Omental fat pad (tissue), 3 donors: ENCODE measurements at regions not wholly inside any gene's neighbourhood (a gene's known extent, or its start where the extent isn't known, plus 50 kb on each side); places are given as distances from the start of the nearest gene placed in this dataset.

ENCODE experiments used
- ATAC-seq: fragments of 150-250 bp; one replicate; pipeline ENCODE4 v1.9.1; 2016; ENCODE audit warnings: mild to moderate bottlenecking, moderate library complexity; ENCODE audit not compliant: low FRiP score
- DNase-seq: peaks from one replicate; pipeline ENCODE4 v3.0.0-alpha.2; 2019; ENCODE audit warnings: low spot score
- CTCF ChIP-seq, 3 donors: fragments of 450-650 bp; IDR thresholded peaks; one replicate each; pipeline ENCODE4 v1.5.1; 2016 to 2017; ENCODE audit warnings: antibody characterized with exemption in 3 of 3, mild to moderate bottlenecking in 3 of 3, moderate library complexity in 2 of 3

- no peak for TF ChIP-seq CTCF (IDR thresholded peaks at IDR 0.05)
- no peak for DNase-seq
- no peak for ATAC-seq
These were observed 124.3 kb upstream of the CNR1 start for GRCh38 chr6:88290411-88290810.

- no peak for DNase-seq
- no peak for ATAC-seq
- TF ChIP-seq CTCF (IDR thresholded peaks at IDR 0.05): no peak
These were observed 121.5 kb upstream of the CNR1 start for GRCh38 chr6:88287696-88288095.

- ATAC-seq (no peak), DNase-seq (no peak)
- TF ChIP-seq CTCF (IDR thresholded peaks at IDR 0.05): no peak
These were observed 110.2 kb upstream of the CNR1 start for GRCh38 chr6:88276331-88276730.

- no peak for TF ChIP-seq CTCF (IDR thresholded peaks at IDR 0.05)
- ATAC-seq (no peak), DNase-seq (no peak)
These were observed 102.4 kb upstream of the CNR1 start for GRCh38 chr6:88268508-88268907.

GRCh38 chr6:88266126-88266525 lies 100.0 kb upstream of the CNR1 start:
- no peak for TF ChIP-seq CTCF (IDR thresholded peaks at IDR 0.05)
- no peak for ATAC-seq
- no peak for DNase-seq

GRCh38 chr6:88263591-88263990 lies 97.4 kb upstream of the CNR1 start:
- no peak for TF ChIP-seq CTCF (IDR thresholded peaks at IDR 0.05)
- DNase-seq (no peak), ATAC-seq (no peak)

- TF ChIP-seq CTCF (IDR thresholded peaks at IDR 0.05): no peak
- ATAC-seq: no peak
- DNase-seq: no peak
These were observed 96.2 kb upstream of the CNR1 start for GRCh38 chr6:88262332-88262731.
